B cell (primary cell): ENCODE measurements at regions not wholly inside any gene's neighbourhood (a gene's known extent, or its start where the extent isn't known, plus 50 kb on each side); places are given as distances from the start of the nearest gene placed in this dataset.

Experiments
- EZH2 ChIP-seq: IDR thresholded peaks from 2 replicates; pipeline ENCODE4 v1.6.1; 2012; ENCODE audit warnings: borderline replicate concordance, low read depth, mild to moderate bottlenecking, moderate library complexity, low read length; ENCODE audit not compliant: insufficient read depth, poor library complexity, severe bottlenecking
- TF ChIP-seq, protein P1 (sequence below): fragments of 200-600 bp; IDR thresholded peaks from one replicate; pipeline ENCODE4 v1.8.0; 2022; ENCODE audit warnings: antibody characterized with exemption, mild to moderate bottlenecking

DNA sequence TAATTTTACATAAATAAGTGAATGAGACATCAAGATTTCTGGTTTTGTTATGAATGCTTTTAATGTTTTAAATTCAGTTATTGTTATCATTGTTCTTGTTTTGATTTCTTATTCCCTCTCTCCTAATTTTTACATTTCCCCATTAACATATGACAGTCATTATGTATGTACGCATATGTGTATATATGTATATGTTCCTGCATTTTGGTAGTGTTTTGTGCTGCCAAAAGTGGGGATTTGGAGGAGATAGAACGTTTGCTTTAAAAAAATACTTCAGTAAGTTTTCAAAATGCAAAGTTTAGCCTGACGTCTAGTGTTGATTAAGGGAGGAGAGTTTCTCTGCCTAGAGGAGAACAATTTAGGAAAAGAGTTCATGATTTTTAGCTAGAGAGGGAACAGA lies 385.2 kb downstream of the EPHA4 start:
- TF ChIP-seq, protein P1, sequence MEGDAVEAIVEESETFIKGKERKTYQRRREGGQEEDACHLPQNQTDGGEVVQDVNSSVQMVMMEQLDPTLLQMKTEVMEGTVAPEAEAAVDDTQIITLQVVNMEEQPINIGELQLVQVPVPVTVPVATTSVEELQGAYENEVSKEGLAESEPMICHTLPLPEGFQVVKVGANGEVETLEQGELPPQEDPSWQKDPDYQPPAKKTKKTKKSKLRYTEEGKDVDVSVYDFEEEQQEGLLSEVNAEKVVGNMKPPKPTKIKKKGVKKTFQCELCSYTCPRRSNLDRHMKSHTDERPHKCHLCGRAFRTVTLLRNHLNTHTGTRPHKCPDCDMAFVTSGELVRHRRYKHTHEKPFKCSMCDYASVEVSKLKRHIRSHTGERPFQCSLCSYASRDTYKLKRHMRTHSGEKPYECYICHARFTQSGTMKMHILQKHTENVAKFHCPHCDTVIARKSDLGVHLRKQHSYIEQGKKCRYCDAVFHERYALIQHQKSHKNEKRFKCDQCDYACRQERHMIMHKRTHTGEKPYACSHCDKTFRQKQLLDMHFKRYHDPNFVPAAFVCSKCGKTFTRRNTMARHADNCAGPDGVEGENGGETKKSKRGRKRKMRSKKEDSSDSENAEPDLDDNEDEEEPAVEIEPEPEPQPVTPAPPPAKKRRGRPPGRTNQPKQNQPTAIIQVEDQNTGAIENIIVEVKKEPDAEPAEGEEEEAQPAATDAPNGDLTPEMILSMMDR: no peak
- no peak for TF ChIP-seq EZH2
